DND-41 (cell line): ENCODE measurements at regions not wholly inside any gene's neighbourhood (a gene's known extent, or its start where the extent isn't known, plus 50 kb on each side); places are given as distances from the start of the nearest gene placed in this dataset.

Experiments
- CTCF ChIP-seq: IDR thresholded peaks from 2 replicates; pipeline ENCODE4 v1.5.1; 2012; ENCODE audit warnings: borderline replicate concordance, low read length, moderate library complexity, mild to moderate bottlenecking; ENCODE audit not compliant: poor library complexity, severe bottlenecking; ENCODE audit errors: extremely low read depth
- EZH2 ChIP-seq: IDR thresholded peaks from 3 replicates; pipeline ENCODE4 v1.6.1; 2012; ENCODE audit warnings: borderline replicate concordance, low read depth, mild to moderate bottlenecking, moderate library complexity, low read length, inconsistent platforms; ENCODE audit not compliant: severe bottlenecking

GRCh38 chr2:228318218-228318617 lies 136.7 kb upstream of the SPHKAP start:
- TF ChIP-seq CTCF (peak; percentile 34), EZH2 (no peak)
